Gastroesophageal sphincter (tissue), 4 donors: ENCODE measurements at regions not wholly inside any gene's neighbourhood (a gene's known extent, or its start where the extent isn't known, plus 50 kb on each side); places are given as distances from the start of the nearest gene placed in this dataset.

Source experiments
- ATAC-seq: fragments of 150-250 bp; one replicate; pipeline ENCODE4 v1.9.1; 2016; ENCODE audit warnings: mild to moderate bottlenecking, moderate library complexity
- H3K27ac ChIP-seq, 4 donors: fragments of 200-600 bp; sonication (generic) in 3 of 4; 1 replicate in 3 of 4; 2 replicates in 1 of 4; pipeline ENCODE4 v1.5.1; 2016 to 2019
- H3K27me3 ChIP-seq: fragments of 200-600 bp; sonication (generic); one replicate; pipeline ENCODE4 v1.5.1; 2019
- H3K36me3 ChIP-seq, 2 donors: fragments of 200-600 bp; sonication (generic); one replicate each; pipeline ENCODE4 v1.5.1; 2019; ENCODE audit warnings: control low read depth in 1 of 2
- H3K4me1 ChIP-seq, 3 donors: fragments of 200-600 bp; sonication (generic); 1 replicate in 2 of 3; 2 replicates in 1 of 3; pipeline ENCODE4 v1.5.1; 2016 to 2019; ENCODE audit warnings: control low read depth in 2 of 3
- H3K4me3 ChIP-seq, 2 donors: fragments of 200-600 bp; sonication (generic); one replicate each; pipeline ENCODE4 v1.5.1; 2019; ENCODE audit warnings: mild to moderate bottlenecking in 1 of 2, moderate library complexity in 1 of 2
- H3K9me3 ChIP-seq, 3 donors: fragments of 200-600 bp; sonication (generic); one replicate each; pipeline ENCODE4 v1.5.1; 2017 to 2019; ENCODE audit warnings: control low read depth in 2 of 3
- EP300 ChIP-seq: sonication (generic); formaldehyde crosslinking; IDR thresholded peaks from one replicate; pipeline ENCODE4 v1.6.1; 2017; ENCODE audit warnings: antibody characterized with exemption, mild to moderate bottlenecking
- POLR2A ChIP-seq, 2 donors: fragments of 450-650 bp; IDR thresholded peaks; one replicate each; pipeline ENCODE4 v1.6.1; 2017; ENCODE audit warnings: antibody characterized with exemption in 2 of 2, mild to moderate bottlenecking in 2 of 2, moderate library complexity in 1 of 2
- POLR2AphosphoS5 ChIP-seq: sonication (generic); formaldehyde crosslinking; IDR thresholded peaks from one replicate; pipeline ENCODE4 v1.6.1; 2017; ENCODE audit warnings: antibody characterized with exemption
- WGBS, 2 donors: methylation state at CpG; one replicate each; pipeline ENCODE4 v1.1.5; 2018; ENCODE audit warnings: low coverage in 1 of 2; 5-methylcytosine and 5-hydroxymethylcytosine counted together
- TF ChIP-seq, protein P1 (sequence below), 4 experiments: fragments of 200-600 bp in 2 of 4; fragments of 450-650 bp in 2 of 4; sonication (generic) in 1 of 4; IDR thresholded peaks; one replicate each; pipeline ENCODE4 v1.5.1; 2017 to 2019; ENCODE audit warnings: antibody characterized with exemption in 4 of 4, mild to moderate bottlenecking in 2 of 4, moderate library complexity in 2 of 4

DNA sequence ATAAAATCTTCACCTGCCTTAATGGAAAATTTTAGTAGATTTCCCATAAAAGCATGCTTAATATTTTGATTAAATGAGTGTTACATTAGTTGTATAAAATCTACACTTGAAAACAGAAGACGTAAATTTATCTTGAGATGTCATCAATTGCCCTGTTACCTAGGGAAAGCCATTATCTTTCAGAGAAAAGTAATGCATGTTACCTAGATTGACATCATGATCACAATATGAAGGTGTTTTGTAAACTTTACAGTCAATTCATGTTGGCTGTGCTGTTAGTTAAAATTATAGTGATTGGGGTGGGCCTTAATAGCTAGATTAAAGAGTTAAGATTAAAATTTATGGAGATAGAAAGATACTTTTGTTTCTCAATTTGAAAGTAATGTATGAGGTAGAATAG, 293.2 kb upstream of the PCDH18 start:
- Histone ChIP-seq H3K36me3 (no peaks in the 10 kb centered on the region), H3K27me3 (no peaks in the 10 kb centered on the region), H3K4me3 (no peak overlapping the region), H3K9me3 (peaks cover 0 to under 1% (median 0%) of the 10 kb centered on the region in 3 donors), H3K4me1 (no peaks in the 10 kb centered on the region), H3K27ac (no peak overlapping the region)
- WGBS, 2 donors, result 83% methylated on average over 1 of the region's 1 CpG
- ATAC-seq, result no peak
- TF ChIP-seq, protein P1, sequence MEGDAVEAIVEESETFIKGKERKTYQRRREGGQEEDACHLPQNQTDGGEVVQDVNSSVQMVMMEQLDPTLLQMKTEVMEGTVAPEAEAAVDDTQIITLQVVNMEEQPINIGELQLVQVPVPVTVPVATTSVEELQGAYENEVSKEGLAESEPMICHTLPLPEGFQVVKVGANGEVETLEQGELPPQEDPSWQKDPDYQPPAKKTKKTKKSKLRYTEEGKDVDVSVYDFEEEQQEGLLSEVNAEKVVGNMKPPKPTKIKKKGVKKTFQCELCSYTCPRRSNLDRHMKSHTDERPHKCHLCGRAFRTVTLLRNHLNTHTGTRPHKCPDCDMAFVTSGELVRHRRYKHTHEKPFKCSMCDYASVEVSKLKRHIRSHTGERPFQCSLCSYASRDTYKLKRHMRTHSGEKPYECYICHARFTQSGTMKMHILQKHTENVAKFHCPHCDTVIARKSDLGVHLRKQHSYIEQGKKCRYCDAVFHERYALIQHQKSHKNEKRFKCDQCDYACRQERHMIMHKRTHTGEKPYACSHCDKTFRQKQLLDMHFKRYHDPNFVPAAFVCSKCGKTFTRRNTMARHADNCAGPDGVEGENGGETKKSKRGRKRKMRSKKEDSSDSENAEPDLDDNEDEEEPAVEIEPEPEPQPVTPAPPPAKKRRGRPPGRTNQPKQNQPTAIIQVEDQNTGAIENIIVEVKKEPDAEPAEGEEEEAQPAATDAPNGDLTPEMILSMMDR (IDR thresholded peaks at IDR 0.05), result no peak
- TF ChIP-seq POLR2A (IDR thresholded peaks at IDR 0.05) (no peak), EP300 (no peak), POLR2AphosphoS5 (no peak)

DNA sequence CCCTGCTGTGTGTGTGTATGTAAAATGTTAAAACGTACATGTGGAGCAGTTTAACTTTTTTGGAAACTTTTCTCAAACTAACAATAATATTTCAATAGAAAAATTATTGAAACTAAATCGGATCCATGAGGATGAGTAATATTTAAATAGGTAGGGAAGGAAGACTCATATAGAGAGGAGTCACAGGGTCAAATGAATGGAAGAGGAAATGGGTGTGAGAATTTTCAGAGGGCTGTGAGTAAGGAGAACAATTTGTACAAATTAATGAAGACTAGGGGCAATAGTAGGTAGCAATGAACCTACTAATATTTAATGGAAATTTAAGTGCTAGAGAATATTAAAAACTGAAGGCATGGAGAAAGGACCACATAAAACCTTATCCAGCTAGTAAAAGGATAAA, 290.7 kb upstream of the PCDH18 start:
- H3K27ac ChIP-seq, result no peak overlapping the region
- TF ChIP-seq, protein P1 (IDR thresholded peaks at IDR 0.05), result no peak
- TF ChIP-seq POLR2A (IDR thresholded peaks at IDR 0.05) (no peak), POLR2AphosphoS5 (no peak), EP300 (no peak)
- H3K4me3 ChIP-seq, result no peak overlapping the region
- 77 to 92% methylated on average over 2 of the region's 2 CpGs for WGBS, 2 donors
- H3K27me3 ChIP-seq, result no peaks in the 10 kb centered on the region
- no peaks in the 10 kb centered on the region for H3K36me3 ChIP-seq
- no peaks in the 10 kb centered on the region for H3K9me3 ChIP-seq
- no peaks in the 10 kb centered on the region for H3K4me1 ChIP-seq
- no peak for ATAC-seq

- 100% methylated on average over 1 of the region's 1 CpG; no CpG with 5 or more reads in 1 of the 2 donors for WGBS, 2 donors
- TF ChIP-seq POLR2A (IDR thresholded peaks at IDR 0.05), result no peak
- no peak for TF ChIP-seq POLR2AphosphoS5
- no peak for TF ChIP-seq EP300
- TF ChIP-seq, protein P1 (IDR thresholded peaks at IDR 0.05), result no peak
- no peak overlapping the region for H3K4me3 ChIP-seq
- H3K36me3 ChIP-seq, result no peaks in the 10 kb centered on the region
- H3K27me3 ChIP-seq, result no peaks in the 10 kb centered on the region
- ATAC-seq, result no peak
- no peaks in the 10 kb centered on the region for H3K4me1 ChIP-seq
- no peaks in the 10 kb centered on the region for H3K9me3 ChIP-seq
- H3K27ac ChIP-seq, result no peak overlapping the region
Observed at GRCh38 chr4:137819964-137820383, 287.7 kb upstream of the PCDH18 start.

GRCh38 chr4:137812258-137812657, 280.0 kb upstream of the PCDH18 start:
- H3K4me3 ChIP-seq, result no peak overlapping the region
- H3K36me3 ChIP-seq, result no peaks in the 10 kb centered on the region
- no peak overlapping the region for H3K27ac ChIP-seq
- 88 to 98% methylated on average over 2 to 4 of the region's 4 CpGs for WGBS, 2 donors
- no peaks in the 10 kb centered on the region for H3K4me1 ChIP-seq
- no peaks in the 10 kb centered on the region for H3K9me3 ChIP-seq
- TF ChIP-seq POLR2AphosphoS5 (no peak), POLR2A (IDR thresholded peaks at IDR 0.05) (no peak), EP300 (no peak)
- TF ChIP-seq, protein P1 (IDR thresholded peaks at IDR 0.05), result no peak
- ATAC-seq, result no peak
- H3K27me3 ChIP-seq, result no peaks in the 10 kb centered on the region

- TF ChIP-seq, protein P1 (IDR thresholded peaks at IDR 0.05), result no peak
- no peak overlapping the region for H3K27ac ChIP-seq
- H3K36me3 ChIP-seq, result no peaks in the 10 kb centered on the region
- H3K4me1 ChIP-seq, result peaks cover 0 to 4% (median 0%) of the 10 kb centered on the region in 3 donors
- H3K9me3 ChIP-seq, result no peaks in the 10 kb centered on the region
- H3K27me3 ChIP-seq, result no peaks in the 10 kb centered on the region
- WGBS, 2 donors, result 72 to 83% methylated on average over 3 of the region's 3 CpGs
- no peak overlapping the region for H3K4me3 ChIP-seq
- ATAC-seq, result no peak
Observed at GRCh38 chr4:137806420-137806819, 274.1 kb upstream of the PCDH18 start.
